IPS DF 4.7 (cell line): ENCODE measurements at regions not wholly inside any gene's neighbourhood (a gene's known extent, or its start where the extent isn't known, plus 50 kb on each side); places are given as distances from the start of the nearest gene placed in this dataset.

Source experiments
- DNase-seq: peaks from one replicate; pipeline ENCODE4 v3.0.0-alpha.2; 2013; ENCODE audit warnings: low spot score; ENCODE audit errors: extremely low read depth

GRCh38 chr4:146998157-146998556 lies 52.5 kb upstream of the TTC29 start:
- DNase-seq = no peak

DNA sequence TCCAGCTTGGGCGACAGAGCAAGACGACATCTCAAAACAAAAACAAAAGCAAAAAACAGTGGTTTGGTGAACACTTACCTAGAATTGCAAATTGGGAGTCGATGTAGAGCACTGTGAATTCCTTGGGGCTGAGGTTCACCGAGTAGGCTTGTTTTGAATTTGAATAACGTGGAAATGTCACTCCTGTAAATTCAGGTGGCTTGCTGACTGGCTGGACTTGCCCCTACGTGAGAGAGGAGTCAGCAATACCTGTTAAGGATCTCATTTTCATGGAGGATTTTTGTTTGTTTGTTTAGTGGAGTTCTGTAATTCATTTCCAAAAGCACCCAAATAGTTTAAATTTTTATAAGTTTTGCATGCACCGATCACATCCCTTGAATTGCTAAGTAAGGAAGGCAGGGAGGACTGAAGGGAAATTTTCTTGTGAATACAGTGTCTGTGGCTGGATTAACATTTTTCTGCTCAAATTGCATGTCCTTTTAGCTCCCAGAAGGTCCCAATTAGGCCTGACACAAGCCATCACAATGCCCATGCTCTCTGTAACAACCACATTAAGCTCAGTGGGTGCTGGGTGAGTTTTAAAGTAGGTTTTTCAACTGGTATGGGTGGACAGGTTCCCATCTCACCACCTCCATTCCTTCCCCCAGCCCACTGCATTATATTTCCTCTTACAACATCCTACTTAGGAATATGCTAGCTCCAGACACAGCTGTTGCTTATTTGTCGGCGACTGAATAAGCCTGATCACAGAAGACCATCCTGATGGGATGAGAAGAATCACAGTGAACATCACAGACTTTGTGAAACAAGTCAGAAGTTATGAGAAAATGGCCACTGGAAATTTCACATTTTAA lies 58.5 kb upstream of the TTC29 start:
- DNase-seq = peak; percentile 49

DNA sequence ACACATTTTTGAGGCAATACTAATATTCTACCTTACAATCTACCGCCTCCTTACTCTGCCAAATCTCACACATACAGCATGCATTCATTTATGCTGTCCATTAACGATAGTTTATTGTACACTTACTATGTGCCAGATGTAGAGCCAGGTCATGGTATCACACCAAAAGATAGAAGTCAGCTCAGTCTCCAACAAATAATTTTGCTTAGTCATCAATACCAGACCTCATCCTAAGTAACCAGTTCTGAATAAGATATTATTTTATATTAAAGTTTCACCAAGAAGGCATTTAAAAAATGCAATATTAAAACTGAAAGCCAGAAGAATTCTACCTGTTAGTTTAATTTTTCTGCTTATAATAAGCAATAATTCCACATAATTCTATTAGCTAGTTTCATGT lies 60.6 kb upstream of the TTC29 start:
- no peak for DNase-seq

DNA sequence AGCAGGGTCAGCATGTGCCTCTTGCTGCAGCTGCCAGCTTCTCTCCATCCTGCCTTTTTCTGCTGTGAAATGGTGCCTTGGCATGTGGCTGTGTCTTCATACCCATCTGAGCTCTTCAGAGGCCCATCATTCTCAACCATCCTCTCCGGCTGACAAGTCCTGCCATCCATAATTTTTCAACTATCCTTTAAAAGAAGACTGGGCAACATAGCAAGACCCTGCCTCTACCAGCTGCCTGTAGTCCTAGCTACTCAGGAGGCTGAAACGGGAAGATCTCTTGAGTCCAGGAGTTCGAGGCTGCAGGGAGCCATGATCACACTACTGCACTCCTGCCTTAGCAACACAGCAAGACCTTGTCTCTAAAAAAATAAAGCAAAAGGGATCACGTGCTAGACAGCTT lies 64.2 kb upstream of the TTC29 start:
- DNase-seq = no peak

DNA sequence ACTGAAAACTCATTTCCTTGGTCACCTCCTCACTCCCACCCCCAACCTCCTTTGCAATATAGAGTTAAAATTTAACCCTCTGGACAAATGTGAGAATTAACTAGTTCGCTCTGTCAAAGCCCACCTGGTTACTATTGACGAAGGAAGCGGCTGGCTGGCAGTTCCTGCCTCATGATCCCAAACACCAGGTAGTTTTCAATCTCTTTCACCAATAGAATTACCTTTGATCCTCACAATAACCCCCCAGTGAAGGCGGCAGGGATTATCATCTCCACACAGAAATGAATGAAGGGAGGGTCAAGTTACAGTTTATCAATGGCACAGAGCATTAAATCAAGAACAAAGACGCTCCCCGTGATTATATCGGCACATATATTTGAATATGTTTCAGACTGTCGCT lies 65.7 kb upstream of the TTC29 start:
- no peak for DNase-seq

GRCh38 chr4:147012059-147012707 lies 66.5 kb upstream of the TTC29 start:
- no peak for DNase-seq

DNA sequence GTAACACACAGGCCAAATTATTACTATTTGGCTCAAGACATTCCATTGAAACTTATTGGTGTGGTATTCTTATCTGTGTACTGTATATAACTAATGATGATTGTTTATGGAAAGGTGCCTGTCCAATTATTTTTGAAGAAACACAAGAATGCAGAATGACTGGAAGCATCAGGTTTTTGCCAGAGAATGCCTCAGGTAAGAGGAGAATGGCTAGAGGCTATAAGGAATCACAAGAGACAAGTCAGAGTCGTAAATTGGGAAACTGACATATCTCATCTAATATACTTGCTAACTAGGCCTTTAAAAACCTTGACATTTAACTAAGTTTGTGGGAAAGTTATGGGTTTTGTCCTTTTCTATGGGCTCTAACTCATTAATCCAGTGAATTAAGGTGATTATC lies 69.3 kb upstream of the TTC29 start:
- no peak for DNase-seq

DNA sequence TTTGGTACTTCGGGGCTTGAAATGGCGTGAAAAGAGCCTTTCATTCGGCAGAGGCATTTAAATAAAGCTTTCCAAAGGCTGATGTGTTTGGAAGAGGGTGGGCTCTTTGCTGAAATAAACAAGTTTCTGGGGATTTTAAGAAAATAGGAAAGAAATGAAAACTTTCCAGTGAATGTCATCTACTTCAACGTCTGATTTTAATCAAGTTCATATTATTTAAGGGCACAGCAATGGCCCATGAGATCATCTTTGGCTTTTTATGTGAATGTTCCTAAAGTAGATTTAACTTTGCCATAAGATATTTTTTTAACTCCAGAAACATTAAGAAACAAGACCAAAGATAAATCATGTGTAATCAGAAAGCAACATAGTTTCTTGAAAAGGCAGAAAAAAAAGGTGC lies 69.8 kb upstream of the TTC29 start:
- no peak for DNase-seq

DNA sequence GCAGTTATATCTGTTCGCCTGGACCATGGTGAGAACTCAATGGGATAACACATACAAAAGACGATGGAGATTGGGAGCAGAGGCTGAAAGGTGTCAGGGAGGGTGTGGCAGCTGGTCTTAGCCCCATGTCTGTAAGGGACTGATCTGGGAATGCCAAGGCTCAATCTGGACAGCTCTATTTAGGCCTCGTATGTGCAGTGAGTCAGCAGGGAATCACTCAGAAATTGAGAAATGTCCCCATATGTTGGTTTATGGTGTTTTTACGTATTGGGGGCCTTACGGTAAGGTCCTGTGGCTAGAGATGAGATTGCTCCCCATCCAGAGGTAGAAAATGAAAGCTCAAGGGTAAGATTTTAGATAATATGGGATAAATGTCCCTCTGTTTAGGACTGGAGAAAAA lies 71.4 kb upstream of the TTC29 start:
- DNase-seq = no peak

DNA sequence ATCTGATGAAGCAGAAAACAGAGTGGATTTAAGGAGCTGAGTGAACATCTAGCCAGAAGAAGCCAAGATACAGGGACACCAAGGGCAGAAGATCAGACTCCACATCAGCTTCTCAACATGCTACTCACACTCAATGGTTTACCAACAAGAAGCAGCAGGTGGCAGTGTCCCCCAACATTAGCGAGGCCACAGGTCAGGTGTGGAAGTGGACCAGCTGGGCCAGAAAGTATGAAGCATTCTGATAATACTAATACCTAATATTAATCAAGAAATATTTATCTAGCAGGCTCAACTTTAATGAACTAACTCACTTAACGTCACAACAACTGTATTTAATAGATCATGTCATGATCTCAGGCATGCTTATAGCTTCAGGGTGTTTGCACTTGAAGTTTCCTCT lies 73.4 kb upstream of the TTC29 start:
- no peak for DNase-seq

GRCh38 chr4:147020456-147020855 lies 74.8 kb upstream of the TTC29 start:
- DNase-seq = no peak

- DNase-seq = no peak
These were observed 79.4 kb upstream of the TTC29 start for GRCh38 chr4:147025042-147025441.

DNA sequence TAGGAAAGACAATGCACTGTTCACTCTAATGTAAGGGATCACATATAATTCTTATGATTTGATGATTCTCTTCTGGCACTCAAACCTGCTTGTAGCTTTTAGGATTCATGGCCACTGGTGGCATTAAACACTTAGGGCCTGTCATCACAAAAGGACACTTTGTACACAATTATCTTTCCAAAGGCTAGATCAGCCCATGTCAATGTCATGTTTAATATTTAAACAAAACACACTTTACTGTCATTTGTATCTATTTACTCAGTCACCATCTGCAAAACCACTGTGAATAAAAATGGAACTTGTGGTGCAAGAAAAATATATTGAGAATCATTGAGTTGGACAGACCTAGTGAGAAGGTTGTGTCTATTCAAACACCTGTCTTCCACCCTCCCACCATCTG lies 83.6 kb upstream of the TTC29 start:
- no peak for DNase-seq

DNA sequence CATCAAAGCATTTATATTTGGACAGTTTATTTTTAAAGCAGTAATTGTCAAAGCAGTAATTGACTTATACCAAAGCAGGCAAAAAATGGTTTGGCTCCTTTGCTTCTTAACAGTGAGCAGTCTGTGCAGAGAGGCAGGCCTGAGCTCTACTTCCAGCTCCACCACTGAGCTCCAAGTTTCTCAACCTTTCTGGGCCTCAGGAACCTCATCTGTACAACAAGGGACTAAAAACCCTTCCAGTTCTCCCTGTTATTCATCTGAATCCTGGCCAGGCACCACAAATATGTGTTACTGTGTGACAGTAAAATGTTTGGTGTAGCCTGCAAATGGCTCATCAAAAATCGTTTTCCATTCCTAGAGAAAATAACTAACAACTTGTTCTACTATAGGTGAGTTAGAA lies 88.7 kb upstream of the TTC29 start:
- DNase-seq = no peak

DNA sequence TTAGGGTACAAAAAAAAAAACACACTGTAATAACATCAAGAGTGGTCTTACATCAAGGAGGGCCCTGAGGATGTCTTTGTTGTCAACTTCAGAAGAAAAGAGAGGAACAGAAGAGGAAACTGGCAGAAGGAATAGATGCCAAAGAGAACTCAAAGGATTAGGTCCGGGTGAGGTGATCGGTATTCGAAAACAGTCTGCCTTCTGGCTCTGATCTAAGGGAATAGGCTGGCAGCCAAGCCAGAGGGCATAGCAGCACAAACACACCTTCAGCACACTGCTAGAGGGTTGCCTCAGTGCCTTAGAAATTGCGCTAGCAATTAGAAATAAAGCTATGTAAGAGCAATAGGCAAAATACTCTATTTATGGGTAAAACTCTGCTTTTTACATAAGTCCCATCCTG lies 91.4 kb upstream of the TTC29 start:
- no peak for DNase-seq

GRCh38 chr4:147039976-147040575 lies 94.4 kb upstream of the TTC29 start:
- DNase-seq = no peak

DNA sequence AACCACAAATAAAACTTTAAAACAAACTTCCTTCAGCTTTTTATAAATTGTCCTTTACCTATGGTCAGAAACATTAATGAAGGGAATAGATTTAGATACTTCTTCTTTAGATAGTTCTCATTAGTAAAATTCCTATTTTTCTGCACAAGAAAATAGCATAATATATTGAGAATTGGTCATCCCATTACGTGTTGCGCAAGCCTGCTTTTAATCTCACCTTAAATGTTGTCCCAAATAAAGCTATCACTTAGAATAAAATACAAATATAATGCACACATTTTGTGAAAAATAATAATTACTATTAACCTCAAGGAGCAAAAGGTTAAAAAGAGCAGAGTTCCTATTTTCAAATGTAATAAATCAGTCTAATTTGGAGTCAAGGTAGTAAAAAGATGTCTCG lies 95.2 kb upstream of the TTC29 start:
- DNase-seq = no peak

DNA sequence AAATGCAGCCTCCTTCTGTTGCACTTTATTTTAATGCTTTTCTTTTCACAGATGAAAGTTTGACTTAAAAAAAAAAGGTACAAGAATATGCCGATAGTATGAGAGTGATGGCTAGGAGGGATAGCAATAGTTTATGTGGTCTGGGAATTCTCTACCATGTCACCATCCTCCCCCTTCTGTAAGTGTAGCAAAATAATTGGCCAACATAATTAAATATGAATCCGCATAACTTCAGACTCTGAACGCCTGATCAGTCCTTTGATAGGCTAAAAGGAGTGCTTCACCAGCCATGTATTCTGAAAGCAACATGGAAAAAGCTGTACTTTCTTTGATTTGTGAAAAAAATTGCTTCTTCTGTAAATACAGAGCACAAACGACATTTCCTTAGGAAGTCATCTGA lies 95.7 kb upstream of the TTC29 start:
- no peak for DNase-seq

DNA sequence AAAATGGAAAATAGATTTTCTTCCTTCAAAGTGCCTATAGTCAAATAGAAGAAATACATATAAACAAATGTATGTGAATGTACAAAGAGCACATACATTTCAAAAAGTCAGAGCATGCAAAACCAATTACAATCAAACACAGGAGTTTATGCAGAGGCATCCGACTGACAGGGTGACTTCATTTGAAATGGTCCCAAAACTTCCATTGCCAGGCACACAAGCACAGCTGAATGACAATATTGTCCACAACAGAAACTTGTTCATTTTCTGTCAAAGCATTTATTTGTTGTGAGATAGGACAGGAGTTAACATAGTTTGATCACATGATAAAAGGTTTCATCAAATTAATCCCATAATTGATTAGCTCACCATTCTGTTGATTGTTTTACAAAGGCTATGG lies 96.4 kb upstream of the TTC29 start:
- no peak for DNase-seq

DNA sequence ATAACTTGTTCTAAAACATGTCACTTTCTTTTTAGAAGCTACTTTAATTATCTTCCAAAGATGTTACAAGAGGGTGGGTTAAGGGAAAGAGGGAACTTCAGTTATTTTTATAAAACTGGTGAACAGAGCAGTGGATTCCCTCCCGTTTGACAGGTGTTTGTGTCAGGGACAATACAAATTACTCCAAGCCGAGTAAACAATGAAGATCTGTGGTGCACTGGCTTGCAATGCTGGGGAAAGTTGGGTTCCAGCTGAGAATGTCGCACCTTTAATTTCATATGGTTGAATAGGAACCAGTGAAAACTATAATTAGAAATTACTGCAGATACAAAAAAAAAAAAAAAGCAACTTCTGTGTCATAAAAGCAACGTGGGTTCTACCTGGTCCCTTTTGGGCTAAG lies 98.6 kb upstream of the TTC29 start:
- no peak for DNase-seq

DNA sequence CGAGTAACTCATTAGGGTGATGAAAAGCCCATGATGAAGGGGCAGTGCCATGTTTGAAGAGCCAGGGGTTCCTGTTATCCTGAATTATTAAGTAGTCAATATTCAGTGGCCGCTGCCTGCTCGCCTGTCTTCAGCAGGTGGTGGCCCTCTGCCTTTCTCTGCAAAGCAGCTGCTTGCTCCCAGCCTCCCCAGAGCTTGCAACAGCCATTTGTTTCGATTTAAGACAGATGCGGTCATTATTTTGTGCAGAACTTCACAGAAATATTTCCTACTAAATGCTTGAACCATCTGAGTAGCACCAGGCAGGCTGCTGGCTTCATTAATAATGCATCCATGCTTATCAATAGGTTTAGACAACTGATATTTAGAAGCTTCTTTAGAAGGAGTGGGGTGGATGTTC lies 104.3 kb upstream of the TTC29 start:
- no peak for DNase-seq

- DNase-seq = no peak
These were observed 104.7 kb upstream of the TTC29 start for GRCh38 chr4:147050356-147050765.

GRCh38 chr4:147052361-147052760 lies 106.7 kb upstream of the TTC29 start:
- DNase-seq = no peak
